Esophagus muscularis mucosa (tissue), 4 donors: ENCODE measurements at regions not wholly inside any gene's neighbourhood (a gene's known extent, or its start where the extent isn't known, plus 50 kb on each side); places are given as distances from the start of the nearest gene placed in this dataset.

ENCODE experiments used
- CTCF ChIP-seq, 3 experiments: fragments of 200-600 bp in 2 of 3; fragments of 450-650 bp in 1 of 3; sonication (generic) in 2 of 3; IDR thresholded peaks; one replicate each; pipeline ENCODE4 v1.5.1; 2017 to 2019; ENCODE audit warnings: antibody characterized with exemption in 3 of 3, mild to moderate bottlenecking in 2 of 3, moderate library complexity in 1 of 3
- EP300 ChIP-seq: sonication (generic); formaldehyde crosslinking; IDR thresholded peaks from one replicate; pipeline ENCODE4 v1.6.1; 2017; ENCODE audit warnings: antibody characterized with exemption
- POLR2A ChIP-seq: fragments of 450-650 bp; IDR thresholded peaks from one replicate; pipeline ENCODE4 v1.6.1; 2017; ENCODE audit warnings: antibody characterized with exemption, moderate library complexity, mild to moderate bottlenecking, low read depth

- no peak for TF ChIP-seq CTCF (IDR thresholded peaks at IDR 0.05)
- no peak for TF ChIP-seq POLR2A
- no peak for TF ChIP-seq EP300
These were observed 381.2 kb upstream of the MGMT start for GRCh38 chr10:129085811-129086210.
